Ishikawa (cell line): ENCODE measurements at regions not wholly inside any gene's neighbourhood (a gene's known extent, or its start where the extent isn't known, plus 50 kb on each side); places are given as distances from the start of the nearest gene placed in this dataset.

ENCODE experiments used
- CEBPB ChIP-seq: IDR thresholded peaks from 2 replicates; pipeline ENCODE4 v1.6.1; 2012
- EGR1 ChIP-seq: IDR thresholded peaks from 2 replicates; pipeline ENCODE4 v1.6.1; 2012
- EP300 ChIP-seq: IDR thresholded peaks from 2 replicates; pipeline ENCODE4 v1.6.1; 2012; ENCODE audit warnings: borderline replicate concordance
- FOXM1 ChIP-seq: IDR thresholded peaks from 2 replicates; pipeline ENCODE4 v1.6.1; 2012; ENCODE audit warnings: low read depth, borderline replicate concordance
- NFIC ChIP-seq: IDR thresholded peaks from 2 replicates; pipeline ENCODE4 v1.6.1; 2012
- RAD21 ChIP-seq: IDR thresholded peaks from 2 replicates; pipeline ENCODE4 v1.6.1; 2012; ENCODE audit warnings: low read depth
- TAF1 ChIP-seq: IDR thresholded peaks from 2 replicates; pipeline ENCODE4 v1.6.1; 2012; ENCODE audit warnings: low read depth, mild to moderate bottlenecking
- TEAD4 ChIP-seq: IDR thresholded peaks from 2 replicates; pipeline ENCODE4 v1.6.1; 2012
- USF1 ChIP-seq: IDR thresholded peaks from 2 replicates; pipeline ENCODE4 v1.6.1; 2012
- YY1 ChIP-seq: IDR thresholded peaks from 2 replicates; pipeline ENCODE4 v1.6.1; 2012; ENCODE audit warnings: low read depth
- TF ChIP-seq, protein P1 (sequence below): IDR thresholded peaks from 2 replicates; pipeline ENCODE4 v1.6.1; 2012
- TF ChIP-seq, protein P2 (sequence below): IDR thresholded peaks from 2 replicates; pipeline ENCODE4 v1.6.1; 2012; ENCODE audit warnings: low read depth, mild to moderate bottlenecking

- TF ChIP-seq YY1 = no peak
- TF ChIP-seq RAD21 = no peak
- TF ChIP-seq, protein P1, sequence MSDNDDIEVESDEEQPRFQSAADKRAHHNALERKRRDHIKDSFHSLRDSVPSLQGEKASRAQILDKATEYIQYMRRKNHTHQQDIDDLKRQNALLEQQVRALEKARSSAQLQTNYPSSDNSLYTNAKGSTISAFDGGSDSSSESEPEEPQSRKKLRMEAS = no peak
- no peak for TF ChIP-seq TEAD4
- no peak for TF ChIP-seq EGR1
- no peak for TF ChIP-seq EP300
- no peak for TF ChIP-seq FOXM1
- TF ChIP-seq, protein P2, sequence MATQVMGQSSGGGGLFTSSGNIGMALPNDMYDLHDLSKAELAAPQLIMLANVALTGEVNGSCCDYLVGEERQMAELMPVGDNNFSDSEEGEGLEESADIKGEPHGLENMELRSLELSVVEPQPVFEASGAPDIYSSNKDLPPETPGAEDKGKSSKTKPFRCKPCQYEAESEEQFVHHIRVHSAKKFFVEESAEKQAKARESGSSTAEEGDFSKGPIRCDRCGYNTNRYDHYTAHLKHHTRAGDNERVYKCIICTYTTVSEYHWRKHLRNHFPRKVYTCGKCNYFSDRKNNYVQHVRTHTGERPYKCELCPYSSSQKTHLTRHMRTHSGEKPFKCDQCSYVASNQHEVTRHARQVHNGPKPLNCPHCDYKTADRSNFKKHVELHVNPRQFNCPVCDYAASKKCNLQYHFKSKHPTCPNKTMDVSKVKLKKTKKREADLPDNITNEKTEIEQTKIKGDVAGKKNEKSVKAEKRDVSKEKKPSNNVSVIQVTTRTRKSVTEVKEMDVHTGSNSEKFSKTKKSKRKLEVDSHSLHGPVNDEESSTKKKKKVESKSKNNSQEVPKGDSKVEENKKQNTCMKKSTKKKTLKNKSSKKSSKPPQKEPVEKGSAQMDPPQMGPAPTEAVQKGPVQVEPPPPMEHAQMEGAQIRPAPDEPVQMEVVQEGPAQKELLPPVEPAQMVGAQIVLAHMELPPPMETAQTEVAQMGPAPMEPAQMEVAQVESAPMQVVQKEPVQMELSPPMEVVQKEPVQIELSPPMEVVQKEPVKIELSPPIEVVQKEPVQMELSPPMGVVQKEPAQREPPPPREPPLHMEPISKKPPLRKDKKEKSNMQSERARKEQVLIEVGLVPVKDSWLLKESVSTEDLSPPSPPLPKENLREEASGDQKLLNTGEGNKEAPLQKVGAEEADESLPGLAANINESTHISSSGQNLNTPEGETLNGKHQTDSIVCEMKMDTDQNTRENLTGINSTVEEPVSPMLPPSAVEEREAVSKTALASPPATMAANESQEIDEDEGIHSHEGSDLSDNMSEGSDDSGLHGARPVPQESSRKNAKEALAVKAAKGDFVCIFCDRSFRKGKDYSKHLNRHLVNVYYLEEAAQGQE = no peak
- no peak for TF ChIP-seq TAF1
- no peak for TF ChIP-seq USF1
- no peak for TF ChIP-seq CEBPB
- TF ChIP-seq NFIC = no peak
These were observed 220.0 kb downstream of the FIGN start for GRCh38 chr2:163515836-163516235.
